NCI-H524 treated with DMSO at 0.1 percent for 48 hours (cell line): ENCODE measurements at regions not wholly inside any gene's neighbourhood (a gene's known extent, or its start where the extent isn't known, plus 50 kb on each side); places are given as distances from the start of the nearest gene placed in this dataset.
A peak's percentile ranks its signal among the peaks of the same experiment; 100 is the strongest.

Experiments
- DNase-seq: peaks from one replicate; lab custom pipeline; 2025; lab: John Stamatoyannopoulos, UW

DNA sequence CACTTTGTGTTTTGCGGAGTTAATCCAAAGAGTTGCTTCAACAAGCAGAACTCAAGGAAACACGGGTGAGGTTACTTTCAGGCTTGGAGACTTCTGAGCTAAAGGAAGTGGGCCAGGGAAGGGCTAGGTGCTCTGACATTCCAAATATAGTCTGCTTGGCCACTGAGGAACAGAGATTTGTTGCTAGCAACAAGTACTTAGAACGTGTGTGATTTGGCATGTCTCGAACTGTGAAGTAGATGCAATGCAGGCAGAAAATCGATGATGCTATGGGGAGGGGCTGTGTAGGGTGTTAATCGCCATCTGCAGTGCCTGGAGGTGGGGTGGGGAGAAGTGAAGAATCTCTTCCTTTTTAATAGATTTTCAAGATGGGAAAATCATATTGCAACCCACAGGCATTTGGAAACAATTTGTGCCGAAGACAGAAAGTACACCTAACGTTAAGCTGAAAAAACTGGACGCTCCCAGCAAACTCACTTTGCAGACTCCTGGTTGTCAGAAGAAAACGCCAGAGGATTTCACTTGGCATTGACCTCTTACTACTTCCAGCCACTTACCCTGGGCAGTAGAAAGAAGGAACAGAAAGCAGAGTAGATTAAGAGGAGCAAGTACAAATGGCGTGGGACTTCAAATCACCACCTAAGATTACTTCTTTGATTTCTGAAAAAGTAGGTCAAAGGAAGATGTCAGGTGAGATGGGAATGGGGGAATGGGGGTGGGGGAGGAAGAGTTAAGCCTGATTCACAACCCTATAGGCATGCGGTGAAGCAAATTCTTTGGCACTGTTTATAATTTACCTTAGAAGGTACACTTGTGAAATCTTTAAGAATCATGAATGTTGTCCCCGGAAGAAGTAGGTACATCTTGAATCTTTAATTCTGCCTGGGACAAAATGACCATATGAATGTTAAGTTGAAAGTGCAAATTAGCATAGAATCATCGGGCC lies 314.1 kb downstream of the CD83 start:
- no peak for DNase-seq

DNA sequence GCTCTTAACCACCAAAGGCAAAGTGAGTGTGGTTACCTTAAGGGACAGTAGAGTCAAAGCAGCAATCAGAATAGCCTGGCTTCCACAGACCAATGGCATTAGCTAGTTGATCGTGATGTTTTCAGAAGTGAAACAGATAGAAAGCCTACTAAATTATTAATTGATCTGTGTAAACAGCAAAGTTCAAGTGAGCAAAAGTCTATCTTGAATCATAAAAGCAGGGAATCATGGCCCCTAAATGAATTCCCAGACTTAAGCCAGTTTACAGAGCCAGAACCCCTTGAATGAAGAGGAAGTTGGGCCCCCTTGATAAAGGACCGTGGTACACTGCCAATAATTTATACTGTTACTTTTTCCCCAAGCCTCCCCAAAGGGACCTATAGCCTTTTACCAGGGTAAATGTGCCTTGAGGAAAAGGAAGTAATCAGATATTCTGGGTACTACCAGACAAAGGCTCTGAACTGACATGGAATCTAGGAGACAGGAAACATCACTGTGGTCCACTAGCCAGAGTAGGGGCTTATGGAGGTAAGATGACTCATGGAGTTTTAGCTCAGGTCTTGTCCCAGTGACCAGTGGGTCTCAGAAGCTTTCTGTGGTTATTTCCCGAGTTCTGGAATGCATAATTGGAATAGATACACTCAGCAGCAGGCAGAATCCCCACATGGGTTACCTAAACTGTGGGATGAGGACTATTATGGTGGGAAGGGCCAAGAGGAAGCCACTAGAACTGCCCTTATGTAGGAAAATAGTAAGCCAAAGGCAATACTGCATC lies 317.5 kb downstream of the CD83 start:
- DNase-seq: no peak

DNA sequence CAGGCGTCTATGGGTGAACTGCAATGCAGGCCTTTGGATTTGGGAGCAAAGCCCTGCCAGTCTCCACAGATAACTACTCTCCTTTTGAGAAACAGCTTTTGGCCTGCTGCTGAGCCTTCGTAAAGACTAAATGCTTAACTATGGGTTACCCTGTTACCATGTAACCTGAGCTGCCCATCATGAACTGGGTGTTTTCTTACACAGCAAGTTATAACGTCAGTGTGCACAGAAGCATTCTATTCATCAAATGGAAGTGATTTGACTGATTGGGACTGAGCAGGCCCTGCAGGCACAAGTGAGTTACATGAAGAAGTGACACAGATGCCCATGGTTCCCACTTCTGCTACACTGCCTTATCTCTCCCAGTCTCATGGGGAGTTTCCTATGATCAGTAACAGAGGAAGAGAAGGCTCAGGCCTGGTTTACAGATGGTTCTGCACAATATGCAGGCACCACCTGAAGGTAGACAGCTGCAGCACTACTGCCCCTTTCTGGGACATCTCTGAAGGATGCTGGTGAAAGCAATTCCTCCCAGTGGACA lies 319.1 kb downstream of the CD83 start:
- DNase-seq: peak; percentile 17

DNA sequence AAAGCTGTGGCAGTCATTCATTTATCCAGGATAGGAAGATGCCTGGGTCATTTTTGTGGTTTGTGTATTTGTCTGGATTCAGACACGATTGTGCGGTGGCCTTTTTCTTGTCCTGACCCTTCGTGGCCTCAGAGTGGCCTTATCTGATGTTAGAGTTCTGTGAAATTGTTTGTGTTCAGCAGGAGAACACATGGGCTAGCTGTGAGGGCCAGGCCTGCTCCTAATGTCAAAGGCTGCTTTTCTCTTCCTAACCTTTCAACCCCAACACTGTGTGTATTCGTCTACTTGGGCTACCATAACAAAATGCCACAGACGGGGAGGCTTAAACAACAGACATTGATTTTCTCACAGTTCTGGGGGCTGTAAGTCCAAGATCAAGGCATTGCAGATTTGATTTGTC lies 321.8 kb downstream of the CD83 start:
- no peak for DNase-seq

DNA sequence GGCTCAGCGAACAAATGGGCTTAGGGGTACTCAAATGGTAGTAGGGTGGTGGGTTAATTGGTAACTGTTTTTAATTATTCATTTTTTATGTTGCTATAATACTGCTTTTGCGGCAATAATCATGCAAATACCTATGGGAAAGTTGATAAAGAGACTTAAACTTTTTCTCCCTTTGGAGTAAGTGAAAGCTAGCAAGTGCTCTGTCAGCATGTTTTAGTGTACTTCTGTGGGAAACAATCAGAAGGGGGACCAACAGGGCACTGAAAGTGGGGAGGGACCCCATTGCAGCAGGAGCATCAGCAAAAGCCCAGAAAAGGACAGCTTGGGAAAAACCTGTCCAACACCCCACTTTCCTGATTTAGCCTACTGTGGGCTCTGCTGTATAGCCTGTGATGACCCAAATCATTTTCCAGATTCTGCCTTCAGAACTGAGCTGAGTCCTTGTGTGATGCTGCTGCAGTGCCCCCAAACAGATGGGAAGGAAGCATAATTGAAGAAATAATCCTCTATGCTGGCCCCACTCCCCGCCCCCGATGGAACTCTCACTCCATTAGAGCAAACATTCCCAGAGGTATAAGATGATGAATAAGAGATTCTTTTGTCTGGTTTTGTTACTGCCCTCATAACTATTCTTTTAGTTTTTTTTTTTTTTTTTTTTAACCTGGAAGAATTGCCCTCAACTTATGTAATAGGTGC lies 322.8 kb downstream of the CD83 start:
- peak; percentile 67 for DNase-seq

DNA sequence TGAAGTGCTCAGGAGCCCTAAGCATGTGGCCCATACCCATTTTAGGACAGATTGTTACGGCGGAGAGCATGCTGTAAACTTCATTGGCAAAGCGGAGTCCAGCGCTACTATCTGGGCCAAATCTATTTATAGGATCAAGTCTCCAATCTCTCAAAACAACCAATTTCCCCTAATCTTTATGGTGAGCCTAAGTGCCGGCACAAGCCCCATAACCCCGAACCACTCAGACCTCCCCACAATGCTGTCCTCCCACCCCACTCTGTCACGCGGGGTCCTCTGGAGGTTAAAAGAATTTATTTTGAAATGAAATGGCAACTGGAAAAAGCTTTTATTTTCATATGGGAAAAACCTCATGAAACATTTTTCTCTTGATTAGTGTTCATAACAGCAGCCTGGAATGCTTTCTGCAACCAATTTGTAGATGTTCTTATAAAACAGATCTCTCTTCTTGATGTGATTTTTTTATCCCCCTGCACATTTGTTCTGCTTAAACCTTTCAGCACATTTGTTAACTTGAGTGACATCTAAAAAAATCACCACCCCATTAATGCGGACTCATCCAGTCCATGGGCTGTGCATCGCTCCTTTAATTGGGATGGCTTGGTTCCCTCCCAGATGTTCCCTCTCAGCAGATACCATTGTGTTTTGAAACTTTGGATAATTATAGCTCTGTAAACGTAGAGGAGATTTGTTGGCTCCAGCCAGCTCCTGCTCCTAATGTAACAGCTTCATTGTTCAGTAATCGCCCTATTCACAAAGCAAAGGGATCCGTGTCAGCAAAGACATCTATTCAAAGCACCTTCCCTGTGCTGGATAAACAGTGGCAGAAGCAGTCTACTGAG lies 323.6 kb downstream of the CD83 start:
- peak; percentile 33 for DNase-seq

DNA sequence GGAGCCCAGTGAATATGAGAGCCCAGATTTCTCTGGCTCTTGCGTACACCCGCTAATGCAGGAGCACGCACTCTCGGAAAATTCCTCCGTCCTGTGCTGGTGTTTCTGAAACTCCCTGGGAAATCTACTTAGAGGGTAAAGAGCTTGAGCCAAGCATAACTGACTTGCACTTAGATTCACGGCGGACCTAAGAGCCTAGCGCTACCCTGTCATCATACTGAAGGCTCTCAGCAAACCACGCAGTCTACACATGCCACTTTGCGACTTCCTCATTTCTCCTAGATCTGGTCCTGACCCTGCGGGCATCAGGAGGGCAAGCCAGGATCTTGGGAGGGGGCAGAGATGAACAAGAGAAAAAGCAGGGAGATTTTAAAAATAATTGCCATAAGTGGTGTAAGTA lies 324.7 kb downstream of the CD83 start:
- no peak for DNase-seq

DNA sequence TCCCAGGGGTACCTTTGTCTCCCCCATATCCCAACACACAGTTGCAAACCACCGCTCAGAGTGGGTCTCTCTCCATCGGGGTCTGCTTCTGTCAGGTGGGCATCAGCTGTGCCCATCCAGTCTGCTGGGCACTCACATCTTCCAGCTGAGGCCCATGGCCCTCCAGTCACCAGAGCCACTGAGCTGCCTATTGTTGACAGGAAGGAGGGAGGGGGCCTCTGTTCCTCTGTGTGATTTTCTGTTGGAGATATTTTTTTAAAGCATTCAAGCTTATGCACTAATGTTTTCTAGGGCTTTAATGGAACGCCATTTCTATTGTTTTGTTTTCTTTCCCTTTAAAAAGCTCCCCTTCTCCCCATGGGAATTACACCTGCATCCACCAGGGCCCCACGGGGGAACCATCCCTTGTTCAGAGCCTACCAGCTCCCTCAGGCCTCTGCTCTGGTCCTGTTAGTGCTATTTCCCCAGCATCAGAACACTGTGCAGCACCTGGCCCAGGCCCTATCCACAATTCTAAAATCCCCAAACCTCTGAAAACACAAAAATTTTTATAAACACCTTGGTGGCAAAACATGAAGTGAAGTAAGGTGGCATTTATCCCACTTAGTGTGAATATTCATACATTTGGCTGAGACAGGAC lies 326.2 kb downstream of the CD83 start:
- no peak for DNase-seq

DNA sequence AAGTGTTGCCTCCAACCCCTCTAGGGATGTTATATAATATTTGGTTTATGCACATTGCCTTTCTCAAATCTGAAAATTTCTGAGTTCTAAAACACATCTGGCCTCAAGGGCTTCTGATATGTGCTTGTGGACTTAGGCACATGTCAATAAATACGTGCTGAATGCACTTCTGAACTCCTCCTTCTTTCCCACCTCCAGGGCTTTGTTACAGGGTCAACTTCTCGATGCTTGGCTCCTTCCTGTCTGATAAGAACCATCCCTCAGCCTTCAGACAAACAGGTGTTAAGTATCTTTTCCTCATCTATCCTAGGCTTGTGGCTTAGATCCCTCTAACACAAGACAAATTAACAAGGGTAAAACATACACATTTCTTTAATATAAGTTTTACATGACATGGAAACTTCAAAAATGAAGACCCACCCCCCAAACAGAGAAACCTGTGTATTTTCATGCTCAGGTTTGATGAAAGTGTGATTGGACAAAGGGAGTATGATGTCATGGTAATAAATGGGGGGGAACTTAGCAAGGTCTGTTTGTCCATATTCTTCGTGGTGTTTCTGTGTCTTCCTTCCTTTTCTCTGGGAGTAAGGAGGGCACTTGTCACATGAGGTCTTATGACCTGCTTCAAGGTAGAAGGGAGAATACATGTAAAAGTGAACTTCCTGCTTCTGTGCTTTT lies 326.9 kb downstream of the CD83 start:
- DNase-seq: no peak

DNA sequence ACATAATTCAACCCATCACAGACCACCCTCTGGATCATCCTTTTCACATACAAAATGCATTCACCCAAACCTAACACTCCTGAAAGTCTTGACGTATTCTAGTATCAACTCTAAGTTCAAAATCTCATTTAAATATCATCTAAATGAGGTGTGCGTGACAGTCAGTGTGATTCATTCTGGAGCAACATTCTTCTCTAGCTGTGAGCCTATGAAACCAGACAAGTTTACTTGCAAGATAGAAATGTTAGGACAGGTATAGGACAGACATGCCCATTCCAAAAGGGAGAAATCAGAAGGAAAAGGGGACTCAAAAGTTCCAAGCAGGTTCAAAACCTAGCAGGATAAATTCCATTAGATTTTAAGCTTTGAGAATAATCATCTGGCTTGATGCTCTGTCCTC lies 329.7 kb downstream of the CD83 start:
- DNase-seq: no peak

DNA sequence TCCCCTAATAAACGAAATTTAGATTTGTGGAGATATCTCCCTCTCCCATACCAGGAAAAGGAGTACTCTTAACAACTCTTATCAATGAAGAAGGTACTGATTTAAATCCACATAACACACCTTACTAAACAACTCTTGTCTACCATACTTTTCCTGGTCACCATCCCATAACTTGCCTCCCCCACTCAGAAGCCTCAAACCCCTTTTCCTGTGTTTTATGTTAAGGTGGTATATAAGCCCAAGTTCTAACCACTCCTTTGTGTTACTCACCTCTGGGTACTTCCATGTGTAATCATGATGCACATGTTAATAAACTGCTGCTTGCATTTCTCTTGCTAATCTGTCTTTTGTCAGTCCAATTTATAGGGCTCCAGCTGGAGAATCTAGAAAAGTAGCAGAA lies 330.7 kb downstream of the CD83 start:
- no peak for DNase-seq

DNA sequence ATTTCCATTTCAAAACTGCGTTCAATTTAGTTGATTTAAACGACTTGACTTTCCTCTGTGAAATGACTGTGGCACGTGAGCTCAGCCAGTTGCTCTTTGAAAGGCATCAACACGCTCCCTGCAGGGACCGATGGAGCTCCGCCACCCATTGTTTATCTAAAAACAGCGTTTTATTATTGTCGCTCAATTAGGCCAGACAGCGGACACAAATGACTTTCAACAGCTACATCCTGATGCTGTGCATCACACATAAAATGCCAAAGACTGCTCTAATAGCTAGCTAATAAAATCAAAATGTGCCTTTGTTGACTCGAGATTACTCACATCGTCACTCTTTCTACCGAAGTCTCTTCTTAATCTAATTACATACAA lies 332.5 kb downstream of the CD83 start:
- no peak for DNase-seq

DNA sequence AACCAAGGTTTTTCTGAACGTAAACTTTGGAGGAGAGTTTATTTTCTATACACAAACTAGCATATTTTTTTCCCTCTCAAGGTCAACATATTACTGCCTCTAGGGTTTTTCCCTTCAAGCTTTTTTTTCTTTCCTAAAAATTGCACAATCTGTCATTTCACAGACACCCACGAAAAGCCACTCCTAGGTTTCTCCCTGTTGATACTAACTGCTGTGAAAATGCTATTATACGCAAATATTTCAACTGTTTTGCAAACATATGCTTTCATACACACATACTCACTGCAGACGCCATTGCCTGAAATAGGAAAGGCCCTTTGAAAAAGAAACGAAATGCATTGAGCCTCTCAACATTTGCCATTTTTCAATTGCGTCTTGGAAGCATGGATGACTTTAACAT lies 333.0 kb downstream of the CD83 start:
- DNase-seq: no peak

DNA sequence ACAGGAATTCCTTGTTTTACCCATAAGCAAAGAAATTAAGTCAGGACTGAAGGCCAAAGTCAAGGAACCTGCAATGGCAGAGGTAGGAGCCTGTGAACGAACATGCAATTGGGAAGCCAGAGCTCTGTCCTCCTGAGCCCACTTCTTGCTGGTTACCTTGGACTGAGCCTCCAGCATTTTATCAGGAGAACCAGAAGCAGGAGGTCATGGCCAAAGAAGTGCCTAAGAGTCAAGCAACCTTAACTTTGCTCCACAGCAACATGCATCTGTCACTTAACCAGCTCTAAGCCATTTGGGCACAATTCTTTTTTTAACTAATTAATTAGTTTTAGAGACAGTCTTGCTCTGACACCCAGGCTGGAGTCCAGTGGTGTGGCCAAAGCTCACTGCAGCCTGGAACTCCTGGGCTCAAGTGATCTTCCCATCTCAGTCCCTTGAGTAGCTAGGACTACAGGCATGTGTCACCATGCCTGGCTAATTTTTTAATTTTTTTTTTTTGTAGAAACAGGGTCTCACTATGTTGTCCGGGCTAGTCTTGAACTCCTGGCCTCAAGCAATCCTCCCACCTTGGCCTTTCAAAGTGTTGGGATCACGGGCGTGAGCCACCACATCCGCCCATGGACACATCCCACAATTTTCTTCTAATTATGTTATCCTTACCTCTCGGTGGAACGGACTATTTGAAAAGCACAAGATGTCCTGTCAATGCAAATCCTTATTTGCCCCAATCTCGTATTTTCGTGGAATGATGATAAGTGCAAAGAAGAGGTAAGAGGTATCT lies 334.2 kb downstream of the CD83 start:
- no peak for DNase-seq

DNA sequence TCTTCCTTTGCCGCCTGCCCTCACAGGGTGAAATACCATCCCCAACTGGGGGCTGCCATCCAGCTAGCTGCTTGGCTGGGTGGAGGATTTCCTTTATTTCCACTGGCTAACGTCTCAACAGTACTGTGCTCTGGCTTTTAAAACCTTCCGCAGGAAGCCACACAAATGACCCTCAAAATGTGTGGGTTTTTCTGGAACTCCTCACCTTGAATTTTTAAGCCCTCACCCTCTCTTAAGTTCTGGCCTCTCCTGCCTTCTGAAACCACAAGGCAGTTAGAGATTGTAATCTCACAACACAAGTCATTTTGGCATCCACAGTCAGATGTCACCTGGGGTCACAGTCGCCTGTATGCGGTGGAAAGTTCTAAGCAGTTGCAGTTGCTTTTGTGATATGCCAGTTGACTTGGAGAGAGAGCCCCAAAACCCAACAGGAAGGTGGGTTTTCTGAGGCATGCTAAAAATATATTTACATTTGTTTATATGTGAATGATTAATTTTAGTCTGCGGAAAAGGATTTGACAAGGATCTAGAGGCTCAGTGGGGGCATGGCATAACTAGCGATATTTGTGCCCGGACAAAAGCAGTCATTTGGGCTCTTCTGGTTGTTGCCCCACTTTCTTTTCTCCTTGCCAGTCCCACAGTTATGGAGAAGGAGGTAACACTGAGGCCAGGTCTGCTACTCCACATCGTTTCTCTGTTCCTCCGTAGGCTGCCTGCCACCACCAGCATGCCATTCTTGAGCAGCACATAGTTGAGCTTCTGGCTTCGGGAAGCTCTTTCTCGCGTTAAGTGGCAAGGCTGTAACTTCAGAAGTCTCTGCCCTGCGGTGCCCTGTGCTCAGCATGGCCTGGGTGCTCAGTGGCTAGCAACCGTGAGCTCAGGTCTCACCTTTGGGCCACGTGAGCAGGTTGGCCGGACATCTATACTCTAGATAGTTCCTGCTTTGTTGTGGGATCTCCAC lies 335.3 kb downstream of the CD83 start:
- no peak for DNase-seq

DNA sequence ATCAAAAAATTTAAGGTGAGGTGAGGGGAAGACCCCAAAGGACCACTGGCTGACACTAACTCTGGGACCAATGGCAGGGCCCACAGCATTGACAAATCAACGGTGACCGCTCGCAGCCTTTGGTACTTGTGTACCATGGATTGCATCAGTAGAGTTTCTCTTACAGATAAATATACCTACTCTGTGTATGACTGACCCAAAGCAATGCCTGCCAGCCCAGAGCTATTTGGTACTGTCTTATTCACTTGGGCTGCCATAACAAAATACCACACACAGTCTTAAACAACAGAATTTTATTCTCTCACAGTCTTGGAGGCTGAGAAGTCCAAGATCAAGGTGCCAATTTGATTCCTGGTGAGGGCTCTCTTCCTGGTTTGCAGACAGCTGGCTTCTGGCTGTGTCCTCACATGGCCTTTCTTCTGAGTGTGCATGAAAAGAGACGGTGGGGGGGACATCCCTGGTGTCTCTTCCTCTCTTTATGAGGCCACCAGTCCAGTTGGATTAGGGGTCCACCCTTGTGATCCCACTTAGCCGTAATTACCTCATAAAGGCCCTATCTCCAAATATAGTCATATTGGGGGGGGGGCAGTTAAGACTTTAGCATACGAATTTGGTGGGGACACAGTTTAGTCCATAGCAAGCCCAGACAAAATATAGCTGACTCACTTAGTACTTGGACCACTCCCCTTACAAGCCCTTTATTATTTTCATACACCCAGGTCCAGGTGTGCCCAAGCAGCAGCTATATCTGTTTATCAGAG lies 336.3 kb downstream of the CD83 start:
- DNase-seq: no peak

DNA sequence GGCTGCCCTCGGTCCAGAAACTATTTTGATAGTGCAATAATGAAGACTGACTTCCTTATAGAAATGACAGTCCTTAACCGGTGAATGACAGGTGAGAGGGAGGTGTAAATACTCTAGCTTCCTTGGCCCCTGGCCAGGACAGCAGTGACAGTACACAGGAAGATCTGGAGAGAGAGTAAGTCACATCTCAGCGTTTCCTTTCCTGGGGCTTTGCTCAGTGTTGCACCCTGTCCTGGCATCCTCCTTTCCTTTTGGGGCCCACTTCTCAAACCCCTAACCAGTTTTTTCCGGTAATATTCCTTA lies 336.9 kb downstream of the CD83 start:
- no peak for DNase-seq

DNA sequence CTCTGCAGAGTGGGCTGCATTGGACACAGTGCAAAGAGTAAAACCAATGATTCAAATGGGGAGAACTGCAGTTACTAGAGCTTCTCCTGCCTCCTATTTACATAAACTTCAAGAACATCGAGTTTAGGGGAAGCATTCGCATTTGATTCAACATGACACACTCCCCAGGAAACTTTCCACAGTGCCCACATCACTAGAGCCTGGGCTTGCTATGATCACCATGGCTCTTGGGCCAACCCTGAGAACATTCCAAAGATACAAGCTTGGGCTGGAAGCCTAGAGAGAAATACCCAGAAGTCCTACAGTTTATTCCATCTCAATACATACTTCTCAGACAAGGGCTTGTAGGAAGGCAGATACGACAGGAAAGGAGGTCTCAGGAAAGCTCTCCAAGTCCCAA lies 337.9 kb downstream of the CD83 start:
- no peak for DNase-seq
